ENCODE measurements at regions not wholly inside any gene's neighbourhood (a gene's known extent, or its start where the extent isn't known, plus 50 kb on each side); places are given as distances from the start of the nearest gene placed in this dataset.

- no peak for DNase-seq
- ATAC-seq = no peak
- no peak overlapping the region for H3K27ac ChIP-seq
- no peak overlapping the region for H3K4me3 ChIP-seq
- 56 to 62% (median 61%) methylated on average over 3 of the region's 3 CpGs for WGBS, 3 donors
- TF ChIP-seq CTCF (IDR thresholded peaks at IDR 0.05) = no peak
- H3K4me1 ChIP-seq = no peaks in the 10 kb centered on the region
- peaks cover 0 to 2% (median 0%) of the 10 kb centered on the region in 3 donors for H3K27me3 ChIP-seq (ENCODE audit: insufficient read depth in 3 of 3, low read length in 2 of 3)
- H3K9me3 ChIP-seq = no peaks in the 10 kb centered on the region
- no peaks in the 10 kb centered on the region for H3K36me3 ChIP-seq (ENCODE audit: insufficient read depth in 1 of 2, low read depth in 1 of 2)
- intact Hi-C loops (cut with DNase I) = no loop called here
Observed at GRCh38 chr2:19667085-19667484, 234.7 kb downstream of the TTC32 start.

GRCh38 chr2:19664646-19665045 lies 237.1 kb downstream of the TTC32 start:
- no peak overlapping the region for H3K27ac ChIP-seq
- no peaks in the 10 kb centered on the region for H3K36me3 ChIP-seq (ENCODE audit: insufficient read depth in 1 of 2, low read depth in 1 of 2)
- WGBS, 3 donors = 35 to 44% (median 43%) methylated on average over 4 of the region's 4 CpGs
- no peak overlapping the region for H3K4me3 ChIP-seq
- ATAC-seq = no peak
- H3K27me3 ChIP-seq (ENCODE audit: insufficient read depth in 3 of 3, low read length in 2 of 3) = no peaks in the 10 kb centered on the region
- no peak for DNase-seq
- no peaks in the 10 kb centered on the region for H3K4me1 ChIP-seq
- intact Hi-C loops (cut with DNase I) = no loop called here
- H3K9me3 ChIP-seq = no peaks in the 10 kb centered on the region
- no peak for TF ChIP-seq CTCF (IDR thresholded peaks at IDR 0.05)

GRCh38 chr2:19659024-19659792 lies 242.6 kb downstream of the TTC32 start:
- H3K27me3 ChIP-seq (ENCODE audit: insufficient read depth in 3 of 3, low read length in 2 of 3) = no peaks in the 10 kb centered on the region
- no peak overlapping the region for H3K27ac ChIP-seq
- no peaks in the 10 kb centered on the region for H3K9me3 ChIP-seq
- ATAC-seq (no peak), DNase-seq (no peak)
- H3K4me3 ChIP-seq = no peak overlapping the region
- intact Hi-C loops (cut with DNase I) = no loop called here
- no peak for TF ChIP-seq CTCF (IDR thresholded peaks at IDR 0.05)
- WGBS, 3 donors = 84 to 85% (median 85%) methylated on average over 3 of the region's 3 CpGs
- H3K4me1 ChIP-seq = no peaks in the 10 kb centered on the region
- H3K36me3 ChIP-seq (ENCODE audit: insufficient read depth in 1 of 2, low read depth in 1 of 2) = no peaks in the 10 kb centered on the region

- H3K4me1 ChIP-seq = no peaks in the 10 kb centered on the region
- no peaks in the 10 kb centered on the region for H3K9me3 ChIP-seq
- no peak for TF ChIP-seq CTCF (IDR thresholded peaks at IDR 0.05)
- ATAC-seq (no peak), DNase-seq (no peak)
- no peak overlapping the region for H3K4me3 ChIP-seq
- no peaks in the 10 kb centered on the region for H3K27me3 ChIP-seq (ENCODE audit: insufficient read depth in 3 of 3, low read length in 2 of 3)
- 94 to 100% (median 100%) methylated on average over 1 of the region's 1 CpG for WGBS, 3 donors
- H3K27ac ChIP-seq = no peak overlapping the region
- intact Hi-C loops (cut with DNase I) = no loop called here
- H3K36me3 ChIP-seq (ENCODE audit: insufficient read depth in 1 of 2, low read depth in 1 of 2) = no peaks in the 10 kb centered on the region
Observed at GRCh38 chr2:19656011-19656410, 245.8 kb downstream of the TTC32 start.
